GM12873 (cell line): ENCODE measurements at regions not wholly inside any gene's neighbourhood (a gene's known extent, or its start where the extent isn't known, plus 50 kb on each side); places are given as distances from the start of the nearest gene placed in this dataset.

Source experiments
- CTCF ChIP-seq: IDR thresholded peaks from 2 replicates; pipeline ENCODE4 v1.5.1; 2012; ENCODE audit warnings: low read depth, mild to moderate bottlenecking, moderate library complexity, low read length, control low read depth; ENCODE audit not compliant: insufficient read depth; ENCODE audit errors: missing control alignments

- no peak for TF ChIP-seq CTCF
Observed at GRCh38 chr2:35963824-35964223, 391.8 kb upstream of the CRIM1 start.

GRCh38 chr2:35963357-35963756 lies 392.2 kb upstream of the CRIM1 start:
- no peak for TF ChIP-seq CTCF

DNA sequence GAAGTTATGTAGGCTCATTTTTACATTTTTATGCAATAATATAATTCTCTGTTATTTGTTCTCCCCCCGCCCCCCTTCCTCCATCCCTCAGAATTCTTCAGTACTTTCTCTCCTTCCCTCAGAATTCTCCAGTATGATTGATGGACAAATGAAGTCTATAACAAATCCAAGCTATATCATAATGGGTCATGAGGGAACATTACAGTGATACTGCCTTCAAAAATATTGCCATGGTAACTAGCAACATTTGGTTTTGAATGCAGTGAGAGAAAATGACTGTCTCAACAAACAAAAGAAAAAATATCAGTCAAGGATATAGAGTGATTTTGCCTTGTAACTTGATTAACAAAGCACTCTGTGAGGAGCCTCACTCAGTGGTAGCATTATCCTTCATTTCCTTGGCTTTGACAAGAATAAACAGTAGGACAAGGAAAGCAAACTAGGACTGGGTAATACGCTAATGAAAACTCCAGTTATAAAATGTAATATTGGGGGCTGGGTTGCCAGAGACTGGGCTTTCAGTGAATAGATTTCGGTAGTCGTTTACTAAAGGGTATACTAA lies 392.9 kb upstream of the CRIM1 start:
- TF ChIP-seq CTCF, result no peak

DNA sequence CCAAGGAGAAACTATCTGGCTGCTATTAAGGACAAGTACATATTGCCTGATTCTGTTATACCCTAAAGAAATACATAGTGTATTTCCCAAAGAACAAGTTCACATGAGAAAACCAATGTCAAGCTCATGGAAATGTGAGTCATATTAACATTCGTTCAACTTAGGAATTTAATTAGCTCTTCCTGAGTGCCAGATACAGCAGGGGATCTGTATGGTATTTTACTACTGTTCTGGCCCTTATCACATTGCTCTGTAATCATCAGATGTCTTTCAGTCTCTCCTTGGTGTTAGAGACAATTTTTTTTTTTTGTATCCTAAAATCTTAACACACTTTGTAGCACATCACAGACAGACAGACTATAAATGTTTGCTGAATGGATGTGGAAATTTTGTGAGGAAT lies 395.0 kb upstream of the CRIM1 start:
- no peak for TF ChIP-seq CTCF

GRCh38 chr2:35946478-35946877 lies 409.1 kb upstream of the CRIM1 start:
- TF ChIP-seq CTCF, result no peak

DNA sequence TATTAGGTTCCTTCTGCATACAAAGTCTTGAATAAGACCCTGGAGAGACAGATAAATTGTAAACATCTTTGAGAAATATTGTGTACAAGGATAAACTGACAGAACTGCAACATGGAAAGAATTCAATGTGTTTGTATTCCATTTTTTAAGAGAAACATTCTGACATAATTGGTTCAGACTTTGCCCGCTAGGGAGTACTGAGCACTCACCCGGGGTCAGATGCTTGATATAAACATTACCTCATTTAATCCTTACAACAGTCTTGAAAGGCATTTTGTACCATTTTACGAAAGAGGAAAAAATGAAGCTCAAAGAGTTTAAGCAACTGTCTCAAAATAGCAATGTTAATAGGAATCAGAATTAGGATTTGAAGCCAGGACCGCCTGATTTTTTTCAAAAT lies 416.7 kb upstream of the CRIM1 start:
- TF ChIP-seq CTCF, result no peak

GRCh38 chr2:35933031-35933430 lies 422.5 kb upstream of the CRIM1 start:
- no peak for TF ChIP-seq CTCF

GRCh38 chr2:35932276-35932963 lies 423.2 kb upstream of the CRIM1 start:
- TF ChIP-seq CTCF, result no peak
